Stomach (tissue), 4 donors: ENCODE measurements at regions not wholly inside any gene's neighbourhood (a gene's known extent, or its start where the extent isn't known, plus 50 kb on each side); places are given as distances from the start of the nearest gene placed in this dataset.

Experiments used
- CTCF ChIP-seq, 7 experiments: fragments of 450-650 bp in 4 of 7; fragments of 200-600 bp in 3 of 7; sonication (generic) in 3 of 7; IDR thresholded peaks; one replicate each; pipeline ENCODE4 v1.5.1; 2016 to 2019; ENCODE audit warnings: antibody characterized with exemption in 7 of 7, control low read depth in 2 of 7, mild to moderate bottlenecking in 1 of 7
- EP300 ChIP-seq: sonication (generic); formaldehyde crosslinking; IDR thresholded peaks from one replicate; pipeline ENCODE4 v1.6.1; 2017; ENCODE audit warnings: antibody characterized with exemption
- POLR2A ChIP-seq, 4 donors: fragments of 450-650 bp; IDR thresholded peaks; one replicate each; pipeline ENCODE4 v1.6.1; 2016; ENCODE audit warnings: antibody characterized with exemption in 4 of 4, control low read depth in 2 of 4, mild to moderate bottlenecking in 1 of 4, moderate library complexity in 1 of 4
- POLR2AphosphoS5 ChIP-seq, 3 donors: sonication (generic); formaldehyde crosslinking; IDR thresholded peaks; one replicate each; pipeline ENCODE4 v1.6.1; 2016; ENCODE audit warnings: antibody characterized with exemption in 3 of 3

GRCh38 chr5:91875196-91875779 lies 492.2 kb upstream of the ARRDC3 start:
- TF ChIP-seq CTCF (IDR thresholded peaks at IDR 0.05): no peak
- TF ChIP-seq POLR2AphosphoS5 (IDR thresholded peaks at IDR 0.05): no peak
- no peak for TF ChIP-seq EP300
- TF ChIP-seq POLR2A (IDR thresholded peaks at IDR 0.05): no peak
